PC-9 (cell line): ENCODE measurements at regions not wholly inside any gene's neighbourhood (a gene's known extent, or its start where the extent isn't known, plus 50 kb on each side); places are given as distances from the start of the nearest gene placed in this dataset.

Experiments
- EZH2 ChIP-seq: fragments of 200-600 bp; sonication (generic); IDR thresholded peaks from 2 replicates; pipeline ENCODE4 v1.8.0; 2017; ENCODE audit warnings: antibody characterized with exemption, low read depth
- TF ChIP-seq, protein P1 (sequence below): fragments of 200-600 bp; sonication (generic); conservative IDR thresholded peaks from 2 replicates; pipeline ENCODE4 v1.6.1; 2017; ENCODE audit warnings: mixed run types, antibody characterized with exemption, mild to moderate bottlenecking, moderate library complexity

DNA sequence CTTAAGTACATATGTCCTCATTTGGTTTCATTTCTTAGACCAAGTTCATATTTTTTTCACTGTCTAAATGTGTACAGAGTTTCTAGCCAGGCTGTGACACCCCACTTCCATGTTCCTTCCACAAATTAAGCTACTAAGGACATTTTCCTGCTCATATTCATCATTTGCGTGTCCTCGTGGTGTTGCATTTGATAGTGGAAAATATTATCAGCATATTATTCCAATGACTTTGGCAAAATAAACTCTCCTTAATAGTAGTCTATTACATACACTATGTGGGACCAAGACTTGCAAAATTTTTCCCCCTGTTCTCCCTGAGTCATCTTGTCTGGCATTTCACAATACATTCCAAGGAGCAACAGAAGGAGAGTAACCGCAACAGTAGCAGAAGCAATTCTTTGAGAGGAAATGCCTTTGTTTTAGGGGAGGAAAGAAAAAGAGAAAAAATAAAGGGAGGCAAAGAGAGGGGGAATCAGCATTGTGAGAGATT is 599.2 kb downstream of the COL12A1 start:
- TF ChIP-seq, protein P1, sequence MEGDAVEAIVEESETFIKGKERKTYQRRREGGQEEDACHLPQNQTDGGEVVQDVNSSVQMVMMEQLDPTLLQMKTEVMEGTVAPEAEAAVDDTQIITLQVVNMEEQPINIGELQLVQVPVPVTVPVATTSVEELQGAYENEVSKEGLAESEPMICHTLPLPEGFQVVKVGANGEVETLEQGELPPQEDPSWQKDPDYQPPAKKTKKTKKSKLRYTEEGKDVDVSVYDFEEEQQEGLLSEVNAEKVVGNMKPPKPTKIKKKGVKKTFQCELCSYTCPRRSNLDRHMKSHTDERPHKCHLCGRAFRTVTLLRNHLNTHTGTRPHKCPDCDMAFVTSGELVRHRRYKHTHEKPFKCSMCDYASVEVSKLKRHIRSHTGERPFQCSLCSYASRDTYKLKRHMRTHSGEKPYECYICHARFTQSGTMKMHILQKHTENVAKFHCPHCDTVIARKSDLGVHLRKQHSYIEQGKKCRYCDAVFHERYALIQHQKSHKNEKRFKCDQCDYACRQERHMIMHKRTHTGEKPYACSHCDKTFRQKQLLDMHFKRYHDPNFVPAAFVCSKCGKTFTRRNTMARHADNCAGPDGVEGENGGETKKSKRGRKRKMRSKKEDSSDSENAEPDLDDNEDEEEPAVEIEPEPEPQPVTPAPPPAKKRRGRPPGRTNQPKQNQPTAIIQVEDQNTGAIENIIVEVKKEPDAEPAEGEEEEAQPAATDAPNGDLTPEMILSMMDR, result no peak
- no peak for TF ChIP-seq EZH2
